Psoas muscle (tissue), 7 donors: ENCODE measurements at regions not wholly inside any gene's neighbourhood (a gene's known extent, or its start where the extent isn't known, plus 50 kb on each side); places are given as distances from the start of the nearest gene placed in this dataset.
"Not testable (repeated sequence)": the region's sequence is repeated elsewhere in the genome, so short reads cannot be mapped to it uniquely, and the experiment has no call there.

Source experiments
- ATAC-seq, 4 donors: fragments of 200-7000 bp; cut with Tn5 transposase; one replicate each; pipeline ENCODE4 v1.9.1; 2020; ENCODE audit warnings: moderate library complexity in 3 of 4, mild to moderate bottlenecking in 2 of 4
- DNase-seq, 2 donors: peaks; one replicate each; pipeline ENCODE4 v3.0.0-alpha.2; 2020
- H3K27ac ChIP-seq: fragments of 200-600 bp; one replicate; pipeline ENCODE4 v1.8.0; 2022
- H3K27me3 ChIP-seq, 3 donors: fragments of 200-600 bp in 1 of 3; one replicate each; pipeline versions ENCODE4 v1.6.1 to v1.8.0; 2013 to 2022; ENCODE audit warnings: low read length in 2 of 3, mild to moderate bottlenecking in 2 of 3, moderate library complexity in 1 of 3; ENCODE audit not compliant: insufficient read depth in 3 of 3
- H3K36me3 ChIP-seq, 2 donors: fragments of 200-600 bp in 1 of 2; one replicate each; pipeline versions ENCODE4 v1.6.1 to v1.8.0; 2013 to 2022; ENCODE audit warnings: low read depth in 1 of 2, mild to moderate bottlenecking in 1 of 2, moderate library complexity in 1 of 2; ENCODE audit not compliant: insufficient read depth in 1 of 2
- H3K4me1 ChIP-seq: fragments of 200-600 bp; one replicate; pipeline ENCODE4 v1.8.0; 2022
- H3K4me3 ChIP-seq: fragments of 200-600 bp; one replicate; pipeline ENCODE4 v1.8.0; 2022; ENCODE audit warnings: mild to moderate bottlenecking
- H3K9me3 ChIP-seq: fragments of 200-600 bp; one replicate; pipeline ENCODE4 v1.8.0; 2022
- CTCF ChIP-seq: fragments of 200-600 bp; IDR thresholded peaks from one replicate; pipeline ENCODE4 v1.8.0; 2022; ENCODE audit warnings: antibody characterized with exemption
- WGBS, 3 donors: extraction: QIAGEN DNeasy Blood & Tissue Kit; methylation state at CpG; one replicate each; pipeline versions ENCODE4 v1.1.6 to v1.1.7; 2013; 5-methylcytosine and 5-hydroxymethylcytosine counted together
- intact Hi-C, 2 donors: fragments of 100-400 bp; cut with DNase I; formaldehyde crosslinking; loops; one replicate each; pipeline versions ENCODE4 v1.11.0 to v1.14.2; 2022
- donor health status: healthy with polysubstance abuse.
- donor health status: DM: no; HTN: no; CAD: no; lungs with moderate emphysema.
- donor health status: Bipolar disorder and iron deficiency.
- donor health status: healthy.
- donor health status: DM: yes; HTN: yes; CAD: no.
- donor health status: DM: no; HTN: no; CAD: no.
- donor health status: DM: yes; HTN: yes; CAD: no.

- H3K27me3 ChIP-seq, result no peaks in the 10 kb centered on the region
- WGBS, 3 donors, result 78 to 83% (median 79%) methylated on average over 3 of the region's 3 CpGs
- no peak for ATAC-seq
Measured at GRCh38 chr18:6566338-6566911, 151.7 kb upstream of the L3MBTL4 start.

GRCh38 chr18:6569813-6570212, 155.1 kb upstream of the L3MBTL4 start:
- no peak for TF ChIP-seq CTCF
- DNase-seq (no peak), ATAC-seq (no peak)
- H3K9me3 ChIP-seq, result no peaks in the 10 kb centered on the region
- H3K27ac ChIP-seq, result no peak overlapping the region
- H3K27me3 ChIP-seq, result no peaks in the 10 kb centered on the region
- intact Hi-C loops, result loop anchor here in 1 of 2 donors (10.0 kb wide), 1 partner anchor 95 kb away; no protein-coding TSS in a partner anchor
- no peaks in the 10 kb centered on the region for H3K4me1 ChIP-seq
- H3K4me3 ChIP-seq, result no peak overlapping the region
- WGBS, 3 donors, result 30 to 57% (median 32%) methylated on average over 2 of the region's 2 CpGs
- no peaks in the 10 kb centered on the region for H3K36me3 ChIP-seq

More at GRCh38 chr18:6566338-6566911, 151.7 kb upstream of the L3MBTL4 start:
- Histone ChIP-seq H3K4me3 (no peak overlapping the region), H3K9me3 (no peaks in the 10 kb centered on the region), H3K27ac (no peak overlapping the region), H3K36me3 (no peaks in the 10 kb centered on the region), H3K4me1 (no peaks in the 10 kb centered on the region)
- no peak for DNase-seq
- no peak for TF ChIP-seq CTCF
- intact Hi-C loops, result loop anchor here in 1 of 2 donors (10.0 kb wide), 1 partner anchor 98 kb away; no protein-coding TSS in a partner anchor

- no peaks in the 10 kb centered on the region for H3K9me3 ChIP-seq
- no peaks in the 10 kb centered on the region for H3K27me3 ChIP-seq
- intact Hi-C loops, result no loop called here
- no peaks in the 10 kb centered on the region for H3K36me3 ChIP-seq
- no peaks in the 10 kb centered on the region for H3K4me1 ChIP-seq
- no peak overlapping the region for H3K4me3 ChIP-seq
- no peak for ATAC-seq
- DNase-seq, result no peak
- no peak overlapping the region for H3K27ac ChIP-seq
- no peak for TF ChIP-seq CTCF
- 85 to 88% (median 87%) methylated on average over 4 of the region's 4 CpGs for WGBS, 3 donors
Measured at GRCh38 chr18:6570581-6571238, 156.0 kb upstream of the L3MBTL4 start.

DNA sequence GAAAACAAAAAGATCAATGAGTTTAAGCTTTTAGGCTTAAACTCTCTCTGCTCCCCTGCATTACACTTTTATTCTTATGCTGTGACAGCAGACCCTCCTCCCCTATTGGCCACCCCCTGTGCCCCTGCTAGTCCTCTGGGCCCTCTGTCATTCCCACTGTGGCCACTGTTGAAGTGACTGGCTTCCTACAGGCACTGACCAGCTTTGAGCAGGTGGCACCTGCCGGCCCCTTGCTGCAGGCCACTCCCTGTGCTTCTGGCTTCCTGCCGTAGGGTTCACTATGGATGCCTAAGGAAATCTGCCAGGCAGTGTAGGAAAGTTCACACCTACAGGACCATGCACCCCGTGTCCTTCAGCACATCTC, 156.5 kb upstream of the L3MBTL4 start:
- no peaks in the 10 kb centered on the region for H3K4me1 ChIP-seq
- H3K36me3 ChIP-seq, result no peaks in the 10 kb centered on the region
- H3K4me3 ChIP-seq, result no peak overlapping the region
- DNase-seq (no peak), ATAC-seq (no peak)
- TF ChIP-seq CTCF, result no peak
- WGBS, 3 donors, result 73 to 85% (median 84%) methylated on average over 3 of the region's 3 CpGs
- intact Hi-C loops, result no loop called here
- H3K27me3 ChIP-seq, result no peaks in the 10 kb centered on the region
- no peak overlapping the region for H3K27ac ChIP-seq
- no peaks in the 10 kb centered on the region for H3K9me3 ChIP-seq

DNA sequence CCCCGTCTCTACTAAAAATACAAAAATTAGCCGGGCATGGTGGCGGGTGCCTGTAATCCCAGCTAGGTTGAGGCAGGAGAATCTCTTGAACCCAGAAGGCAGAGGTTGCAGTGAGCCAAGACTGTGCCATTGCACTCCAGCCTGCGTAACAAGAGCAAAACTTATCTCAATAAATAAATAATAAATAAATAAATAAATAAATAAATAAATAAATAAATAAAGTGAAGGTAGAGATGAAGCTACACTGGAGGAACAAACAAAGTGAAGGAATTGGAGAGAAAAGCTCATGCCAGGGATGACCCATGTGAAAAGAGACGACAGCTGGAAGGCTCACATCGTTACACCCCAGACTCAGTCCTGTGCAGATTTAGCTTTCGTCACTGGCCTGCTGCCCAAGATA, 157.3 kb upstream of the ARHGAP28 start:
- H3K27ac ChIP-seq, H3K27me3 ChIP-seq, H3K9me3 ChIP-seq, H3K4me1 ChIP-seq, intact Hi-C loops, ATAC-seq, H3K36me3 ChIP-seq, H3K4me3 ChIP-seq, DNase-seq: not testable (repeated sequence)
- 90 to 94% (median 91%) methylated on average over 7 of the region's 7 CpGs for WGBS, 3 donors
